Ovary (tissue), 3 donors: ENCODE measurements at regions not wholly inside any gene's neighbourhood (a gene's known extent, or its start where the extent isn't known, plus 50 kb on each side); places are given as distances from the start of the nearest gene placed in this dataset.

Experiments
- CTCF ChIP-seq, 3 donors: fragments of 450-650 bp in 2 of 3; fragments of 200-600 bp in 1 of 3; IDR thresholded peaks; one replicate each; pipeline versions ENCODE4 v1.5.1 to v1.8.0; 2016 to 2022; ENCODE audit warnings: antibody characterized with exemption in 3 of 3, mild to moderate bottlenecking in 1 of 3
- POLR2A ChIP-seq: fragments of 450-650 bp; IDR thresholded peaks from one replicate; pipeline ENCODE4 v1.6.1; 2017; ENCODE audit warnings: antibody characterized with exemption, mild to moderate bottlenecking, moderate library complexity
- donor health status: DM: no; HTN: no; CAD: no.

GRCh38 chr9:82511626-82512025 lies 523.1 kb downstream of the SPATA31D1 start:
- TF ChIP-seq CTCF (IDR thresholded peaks at IDR 0.05) (no peak), POLR2A (no peak)
